ENCODE measurements at regions not wholly inside any gene's neighbourhood (a gene's known extent, or its start where the extent isn't known, plus 50 kb on each side); places are given as distances from the start of the nearest gene placed in this dataset.

DNA sequence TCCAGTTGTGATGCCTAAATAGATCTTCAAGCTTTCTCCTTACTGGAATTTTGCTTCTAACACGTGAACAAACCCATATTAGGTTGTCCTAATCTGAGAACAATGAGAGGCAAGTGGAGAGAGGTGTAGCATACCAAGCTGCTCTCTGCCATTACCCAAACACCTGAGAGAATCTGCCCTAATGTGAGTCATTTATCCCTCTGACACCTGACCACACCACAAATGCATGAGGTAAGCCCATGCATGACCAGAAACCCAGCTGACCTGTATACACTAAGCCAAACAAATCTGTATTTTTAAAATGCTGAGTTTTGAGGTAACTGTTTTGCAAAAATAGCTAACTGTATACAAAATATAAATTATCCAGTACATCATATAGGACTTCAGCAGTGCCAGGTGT lies 1458.1 kb upstream of the B3GALT2 start:
- TF ChIP-seq, protein P1, sequence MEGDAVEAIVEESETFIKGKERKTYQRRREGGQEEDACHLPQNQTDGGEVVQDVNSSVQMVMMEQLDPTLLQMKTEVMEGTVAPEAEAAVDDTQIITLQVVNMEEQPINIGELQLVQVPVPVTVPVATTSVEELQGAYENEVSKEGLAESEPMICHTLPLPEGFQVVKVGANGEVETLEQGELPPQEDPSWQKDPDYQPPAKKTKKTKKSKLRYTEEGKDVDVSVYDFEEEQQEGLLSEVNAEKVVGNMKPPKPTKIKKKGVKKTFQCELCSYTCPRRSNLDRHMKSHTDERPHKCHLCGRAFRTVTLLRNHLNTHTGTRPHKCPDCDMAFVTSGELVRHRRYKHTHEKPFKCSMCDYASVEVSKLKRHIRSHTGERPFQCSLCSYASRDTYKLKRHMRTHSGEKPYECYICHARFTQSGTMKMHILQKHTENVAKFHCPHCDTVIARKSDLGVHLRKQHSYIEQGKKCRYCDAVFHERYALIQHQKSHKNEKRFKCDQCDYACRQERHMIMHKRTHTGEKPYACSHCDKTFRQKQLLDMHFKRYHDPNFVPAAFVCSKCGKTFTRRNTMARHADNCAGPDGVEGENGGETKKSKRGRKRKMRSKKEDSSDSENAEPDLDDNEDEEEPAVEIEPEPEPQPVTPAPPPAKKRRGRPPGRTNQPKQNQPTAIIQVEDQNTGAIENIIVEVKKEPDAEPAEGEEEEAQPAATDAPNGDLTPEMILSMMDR (IDR thresholded peaks at IDR 0.05 in 4 of 5, conservative IDR thresholded peaks at IDR 0.05 in 1 of 5), result no peak
- TF ChIP-seq POLR2A (IDR thresholded peaks at IDR 0.05), result no peak
